Hematopoietic multipotent progenitor cell treated with erythropoietin and hydrocortisone succinate and interleukin-3 and kit ligand, for 15 days (in vitro differentiated cells): ENCODE measurements at regions not wholly inside any gene's neighbourhood (a gene's known extent, or its start where the extent isn't known, plus 50 kb on each side); places are given as distances from the start of the nearest gene placed in this dataset.

Experiments used
- DNase-seq: peaks from one replicate; pipeline ENCODE4 v3.0.0-alpha.2; 2015; ENCODE audit warnings: low spot score

DNA sequence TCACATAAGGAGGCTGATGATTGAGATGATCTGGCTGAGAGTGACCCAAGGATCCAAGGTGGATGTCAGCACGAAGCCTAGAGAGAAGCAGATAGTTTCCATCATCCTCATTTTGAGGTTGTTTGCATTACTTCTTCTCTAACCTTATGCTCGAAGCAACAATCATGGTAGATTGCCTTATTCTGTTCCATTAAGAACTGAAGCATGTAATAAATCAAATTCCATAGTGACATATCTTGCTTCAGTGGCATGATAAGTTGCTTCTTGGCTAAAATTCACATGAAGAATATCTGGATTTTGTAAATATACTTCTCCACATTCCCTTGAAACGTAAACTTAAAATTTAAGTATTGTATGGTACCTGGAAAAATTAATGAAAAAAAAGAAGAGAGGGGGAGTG is 377.8 kb upstream of the DACH1 start:
- no peak for DNase-seq

GRCh38 chr13:72230131-72230530 is 363.1 kb upstream of the DACH1 start:
- no peak for DNase-seq

DNA sequence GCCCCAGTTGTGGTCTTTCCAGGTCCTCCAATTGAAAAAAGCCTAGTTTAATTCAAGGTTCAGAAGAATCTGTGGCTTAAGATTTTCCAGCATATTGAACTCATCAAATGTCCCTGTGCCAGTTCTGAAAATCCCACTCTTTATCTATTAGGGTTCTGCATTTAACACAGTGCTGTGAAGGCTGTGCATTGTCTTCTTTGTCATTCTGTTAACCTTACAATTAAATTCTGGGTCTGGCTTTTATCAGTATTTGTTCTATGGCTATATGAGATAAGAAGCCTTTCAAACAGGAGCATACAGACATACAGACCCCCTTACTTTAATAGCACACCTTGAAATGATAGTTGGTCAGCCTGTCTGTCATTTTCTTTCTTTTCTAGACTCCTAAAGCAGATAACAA is 362.1 kb upstream of the DACH1 start:
- no peak for DNase-seq

DNA sequence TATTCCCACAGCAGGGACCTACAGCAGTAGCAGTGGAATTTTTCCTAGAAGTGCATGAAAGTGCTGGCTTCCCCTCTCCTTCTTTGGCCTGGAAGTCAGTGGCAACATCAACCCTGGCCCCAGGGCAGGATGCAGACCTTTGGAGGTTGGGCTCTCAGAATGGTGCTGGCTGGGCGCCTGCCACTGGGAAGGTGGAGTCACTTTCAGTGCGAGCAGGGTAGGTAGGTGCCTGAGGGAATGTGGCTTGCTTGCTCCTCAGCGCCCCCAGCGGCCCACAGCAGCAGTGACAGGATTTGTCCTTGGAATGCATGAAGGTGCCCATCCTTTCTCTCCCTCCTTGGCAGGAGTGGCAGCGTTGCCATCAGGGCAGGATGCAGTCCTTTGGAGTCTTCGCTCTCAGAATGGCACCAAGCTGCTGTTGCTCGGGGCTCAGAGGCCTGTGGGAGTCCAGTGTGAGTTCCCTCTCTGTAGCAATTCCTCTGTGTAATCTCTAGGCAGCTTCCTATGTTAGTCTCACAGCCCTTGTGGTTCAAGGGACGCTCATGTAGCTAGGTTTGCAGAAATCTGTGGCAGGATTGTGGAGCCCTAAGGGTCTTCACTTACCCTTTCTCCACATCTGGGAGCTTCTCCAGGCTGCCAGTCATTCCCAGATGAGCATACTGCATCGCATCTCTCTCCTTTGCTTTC is 354.4 kb upstream of the DACH1 start:
- DNase-seq: no peak

- no peak for DNase-seq
These were observed 352.0 kb upstream of the DACH1 start for GRCh38 chr13:72218966-72219365.

DNA sequence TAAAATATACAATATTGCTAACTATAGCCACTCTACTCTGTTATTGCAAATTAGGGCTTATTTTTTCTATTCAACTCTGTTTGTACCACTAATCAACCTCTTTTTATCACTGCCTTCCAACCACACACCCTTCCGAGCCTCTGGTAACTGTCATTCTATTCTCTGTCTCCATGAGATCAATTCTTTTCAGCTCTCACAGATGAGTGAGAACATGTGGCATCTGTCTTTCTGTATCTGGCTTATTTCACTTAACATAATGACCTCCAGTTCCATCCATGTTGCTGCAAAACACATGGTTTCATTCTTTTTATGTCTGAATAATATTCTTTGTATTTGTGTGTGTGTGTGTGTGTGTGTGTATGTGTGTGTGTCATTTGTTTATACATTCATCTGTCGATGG is 350.1 kb upstream of the DACH1 start:
- DNase-seq: no peak

- no peak for DNase-seq
These were observed 341.2 kb upstream of the DACH1 start for GRCh38 chr13:72208112-72208645.

- no peak for DNase-seq
These were observed 338.8 kb upstream of the DACH1 start for GRCh38 chr13:72205773-72206172.

- no peak for DNase-seq
These were observed 337.3 kb upstream of the DACH1 start for GRCh38 chr13:72204291-72204690.

DNA sequence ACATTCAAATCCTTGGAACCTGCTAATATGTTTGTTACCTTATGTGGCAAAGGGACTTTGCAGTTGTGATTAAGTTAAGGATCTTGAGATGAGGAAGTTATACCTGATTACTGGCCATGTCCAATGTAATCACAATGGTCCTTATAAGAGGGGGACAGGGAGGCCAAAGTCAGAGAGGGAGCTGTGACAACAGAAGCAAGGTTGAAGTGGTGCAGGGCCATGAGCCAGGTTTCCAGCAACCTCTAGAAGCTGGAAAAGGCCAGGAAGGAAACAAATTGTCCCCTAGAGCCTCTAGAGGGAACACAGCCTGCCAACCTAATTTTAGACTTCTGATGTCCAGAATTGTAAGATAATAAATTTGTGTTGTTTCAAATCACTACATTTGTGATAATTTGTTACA is 334.7 kb upstream of the DACH1 start:
- DNase-seq: no peak

DNA sequence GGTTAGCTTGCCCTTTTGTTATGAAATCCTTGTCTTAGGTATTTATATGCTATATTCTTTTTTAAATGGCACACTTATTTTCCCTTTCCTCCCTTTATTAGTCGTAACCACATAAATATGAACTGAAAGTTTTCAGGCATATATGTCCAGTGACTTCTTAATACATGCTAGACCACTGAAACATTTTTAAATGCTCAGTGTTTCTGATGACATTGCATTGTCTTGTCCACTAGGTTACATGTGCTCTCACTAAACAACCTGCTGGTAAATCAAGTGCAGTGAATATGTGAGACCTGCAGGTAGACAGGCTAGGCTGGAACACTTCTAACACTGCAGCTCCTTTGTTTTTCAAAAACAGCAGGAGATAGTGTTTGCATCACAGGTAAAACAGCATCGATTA is 332.6 kb upstream of the DACH1 start:
- DNase-seq: no peak

DNA sequence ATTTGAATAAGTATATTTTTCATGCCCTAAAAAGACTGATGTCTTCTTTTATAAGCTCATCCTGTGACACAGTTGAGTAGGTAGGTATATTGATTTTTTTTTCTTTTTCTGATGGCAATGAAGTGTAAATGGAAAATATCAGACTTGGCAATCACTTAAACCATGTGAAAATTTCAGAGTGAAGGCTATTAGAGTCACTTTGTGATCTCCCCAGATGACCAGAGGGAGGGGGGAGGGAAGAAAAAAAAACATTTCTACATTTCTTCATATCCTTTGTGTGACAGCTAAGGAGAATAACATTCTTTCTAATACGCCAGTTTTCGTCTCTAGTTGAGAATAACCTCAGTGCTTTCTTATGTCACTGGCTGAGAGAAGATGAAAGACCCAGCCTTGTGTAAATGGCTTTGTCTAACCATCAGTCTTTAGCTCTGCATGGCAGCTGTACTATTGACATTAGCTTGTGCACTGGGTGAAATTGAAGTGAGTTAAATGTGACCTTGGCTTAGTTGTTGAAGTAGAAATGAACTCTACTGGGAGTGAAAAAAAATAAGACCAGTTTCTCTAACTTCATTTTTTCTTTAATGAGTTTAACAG is 332.1 kb upstream of the DACH1 start:
- no peak for DNase-seq

DNA sequence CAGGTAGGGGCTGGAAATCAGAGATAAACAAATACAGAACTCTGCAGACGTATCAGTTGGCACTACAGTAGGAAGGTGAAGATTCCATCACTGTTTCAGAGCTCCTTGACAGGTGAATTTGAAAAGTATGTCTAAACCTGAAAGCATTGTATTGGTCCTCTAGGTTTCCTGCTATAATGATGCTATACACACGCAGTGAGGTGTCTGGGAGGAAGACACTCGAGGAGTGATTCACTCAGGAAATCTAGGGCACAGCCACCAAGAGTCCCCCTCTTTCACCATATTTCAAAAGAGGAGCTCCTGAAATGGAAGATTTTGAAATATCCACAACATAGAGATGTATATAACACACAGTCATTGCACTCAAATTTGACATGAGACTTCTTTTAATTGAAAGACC is 331.0 kb upstream of the DACH1 start:
- DNase-seq: no peak

DNA sequence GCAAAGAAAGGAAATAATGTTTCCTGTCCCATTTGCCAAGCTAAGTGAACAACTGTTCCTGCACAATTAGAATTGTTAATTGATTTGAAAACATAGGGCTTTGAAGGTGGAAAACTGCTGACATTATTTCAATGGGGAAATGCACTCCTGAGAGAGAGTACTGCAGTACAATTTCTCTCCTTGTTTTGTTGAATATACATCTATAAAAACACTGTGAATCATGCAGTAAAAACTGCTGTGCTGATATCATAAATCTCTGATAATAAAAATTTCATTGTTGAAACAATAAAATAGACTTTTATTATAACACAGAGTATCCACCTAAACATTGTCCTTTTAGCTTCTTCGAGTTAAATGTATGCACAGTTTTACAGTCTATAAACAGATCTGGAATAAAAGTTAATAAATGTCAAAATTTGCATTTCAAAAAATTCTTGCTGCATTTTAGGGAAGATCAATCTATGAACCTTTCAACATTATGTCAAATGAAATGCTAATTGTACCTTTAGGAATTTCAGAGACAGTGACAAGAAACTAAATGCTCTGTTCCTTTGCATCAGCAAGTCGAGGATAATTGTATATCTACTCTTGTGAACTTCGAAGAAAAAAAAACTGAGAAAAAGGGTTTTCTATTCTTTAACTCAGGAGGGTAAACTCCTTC is 328.2 kb upstream of the DACH1 start:
- no peak for DNase-seq

GRCh38 chr13:72194523-72194922 is 327.5 kb upstream of the DACH1 start:
- no peak for DNase-seq

DNA sequence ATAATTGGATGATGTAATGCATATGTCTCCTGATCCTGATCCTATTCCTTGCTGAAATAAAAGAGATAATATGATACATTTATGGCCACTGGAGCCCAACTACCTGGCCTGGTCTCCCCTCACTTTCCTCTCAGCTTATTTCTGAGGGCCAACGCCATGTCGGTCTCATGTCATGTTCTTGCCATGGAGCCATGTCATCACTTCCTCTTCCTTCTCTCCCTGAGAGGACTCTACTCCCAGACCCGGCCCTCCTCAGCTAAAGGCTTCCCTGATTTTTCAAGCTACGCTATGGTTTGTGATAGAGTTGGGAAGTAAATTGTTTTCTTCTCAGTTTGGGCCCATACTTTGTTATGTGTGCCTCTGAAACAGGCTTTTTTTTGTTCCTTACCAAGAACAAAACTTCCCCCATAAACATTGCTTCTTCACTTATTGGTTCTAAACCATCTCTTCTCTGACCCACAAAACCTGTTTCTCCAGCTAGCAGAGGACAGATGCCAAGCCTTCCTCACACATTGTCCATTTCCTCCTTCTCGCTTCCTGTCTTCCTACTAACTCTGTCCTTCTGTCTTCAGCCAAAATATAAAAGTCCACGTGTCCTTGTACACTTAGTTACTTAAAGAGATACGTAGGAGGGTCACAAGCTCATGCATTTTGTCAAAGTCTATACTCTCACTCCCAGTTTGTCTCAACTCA is 319.9 kb upstream of the DACH1 start:
- no peak for DNase-seq

DNA sequence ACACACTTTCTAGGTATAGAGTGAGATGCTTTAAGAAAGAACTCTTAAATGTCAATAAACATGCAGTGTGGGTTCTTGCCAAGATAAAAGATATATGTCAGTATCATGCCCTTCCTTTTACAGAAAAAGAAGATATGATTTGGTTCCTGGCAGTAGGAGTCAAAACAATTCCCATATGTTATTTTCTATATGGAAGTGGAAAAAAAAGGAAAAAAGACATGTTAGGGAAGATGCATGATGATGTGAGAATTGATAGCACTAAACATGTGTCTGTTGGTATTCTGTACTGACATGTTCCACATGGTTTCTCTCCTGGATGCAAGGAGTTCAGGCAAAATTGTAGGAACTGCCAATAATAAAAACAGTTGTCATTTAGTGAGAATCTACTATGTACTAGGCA is 318.8 kb upstream of the DACH1 start:
- DNase-seq: no peak

- no peak for DNase-seq
These were observed 314.7 kb upstream of the DACH1 start for GRCh38 chr13:72181661-72182060.

DNA sequence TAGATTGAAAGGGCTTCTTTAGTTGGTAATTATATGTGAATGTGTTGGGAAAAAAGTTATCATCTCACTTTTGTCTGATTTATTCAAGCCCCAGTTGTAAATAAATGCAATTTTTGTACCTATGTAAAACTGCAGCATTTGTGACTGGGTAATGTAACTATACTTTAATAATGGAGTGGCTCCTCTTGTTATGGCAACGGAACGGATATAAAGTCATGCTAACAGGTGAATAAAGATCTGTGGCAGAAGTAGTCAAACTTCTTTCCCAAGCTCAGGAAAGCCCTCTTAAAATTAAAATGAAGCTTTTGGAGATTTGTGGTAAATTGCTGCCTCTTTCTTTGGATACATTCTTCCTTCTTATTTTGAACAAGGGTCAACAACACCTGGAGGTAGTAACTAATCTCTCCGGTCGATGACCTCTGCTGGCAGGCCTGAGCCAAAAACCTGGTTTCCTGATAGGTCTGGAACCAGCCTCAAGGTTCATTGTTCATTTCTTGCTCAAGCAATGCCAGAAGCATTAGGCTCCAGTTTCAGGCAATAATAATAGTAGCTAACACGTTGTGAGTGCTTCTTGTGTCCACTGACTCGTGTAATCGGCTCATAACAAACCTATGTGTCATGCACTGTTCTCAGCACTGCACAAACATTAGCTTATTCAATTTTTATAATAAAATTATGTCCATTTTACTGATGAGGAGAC is 313.4 kb upstream of the DACH1 start:
- no peak for DNase-seq

DNA sequence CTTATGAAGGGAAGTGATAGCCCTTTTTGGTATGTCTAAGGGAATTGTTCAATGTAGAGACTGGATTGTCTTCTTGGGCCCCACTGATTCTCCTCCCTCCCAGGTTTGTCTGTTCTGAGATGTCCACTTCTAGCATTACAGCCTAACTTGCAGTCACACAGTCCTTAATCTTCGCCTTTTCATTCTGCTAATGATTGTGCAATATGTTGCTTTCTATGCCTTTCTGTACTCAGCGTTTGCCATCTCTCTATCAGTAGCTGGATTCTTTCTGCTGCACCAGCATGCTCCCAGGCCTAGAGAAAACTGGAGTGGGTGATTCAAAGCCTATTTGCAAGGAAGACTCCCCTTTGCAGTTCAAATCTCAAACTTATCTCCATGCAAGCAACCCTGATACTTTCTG is 307.5 kb upstream of the DACH1 start:
- DNase-seq: no peak

DNA sequence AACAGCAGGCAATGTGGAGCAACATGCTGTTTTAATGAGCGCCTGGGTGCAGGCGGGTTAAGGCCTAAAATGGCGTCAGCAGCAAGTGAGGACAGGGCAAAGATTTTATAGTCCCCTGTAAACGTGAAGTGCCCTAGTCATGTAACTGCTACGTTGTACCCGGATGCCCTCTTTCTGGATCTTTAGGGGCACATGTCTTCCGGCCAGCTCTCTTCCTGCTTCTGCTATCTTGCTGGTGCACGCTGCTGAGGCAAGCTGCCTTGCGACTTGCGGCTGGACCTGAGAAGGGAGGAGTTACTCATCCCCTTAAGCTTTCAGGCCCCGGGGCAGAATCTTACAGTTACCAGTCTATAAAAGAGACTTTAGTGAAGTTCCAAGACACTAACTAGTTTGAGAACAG is 303.6 kb upstream of the DACH1 start:
- no peak for DNase-seq

DNA sequence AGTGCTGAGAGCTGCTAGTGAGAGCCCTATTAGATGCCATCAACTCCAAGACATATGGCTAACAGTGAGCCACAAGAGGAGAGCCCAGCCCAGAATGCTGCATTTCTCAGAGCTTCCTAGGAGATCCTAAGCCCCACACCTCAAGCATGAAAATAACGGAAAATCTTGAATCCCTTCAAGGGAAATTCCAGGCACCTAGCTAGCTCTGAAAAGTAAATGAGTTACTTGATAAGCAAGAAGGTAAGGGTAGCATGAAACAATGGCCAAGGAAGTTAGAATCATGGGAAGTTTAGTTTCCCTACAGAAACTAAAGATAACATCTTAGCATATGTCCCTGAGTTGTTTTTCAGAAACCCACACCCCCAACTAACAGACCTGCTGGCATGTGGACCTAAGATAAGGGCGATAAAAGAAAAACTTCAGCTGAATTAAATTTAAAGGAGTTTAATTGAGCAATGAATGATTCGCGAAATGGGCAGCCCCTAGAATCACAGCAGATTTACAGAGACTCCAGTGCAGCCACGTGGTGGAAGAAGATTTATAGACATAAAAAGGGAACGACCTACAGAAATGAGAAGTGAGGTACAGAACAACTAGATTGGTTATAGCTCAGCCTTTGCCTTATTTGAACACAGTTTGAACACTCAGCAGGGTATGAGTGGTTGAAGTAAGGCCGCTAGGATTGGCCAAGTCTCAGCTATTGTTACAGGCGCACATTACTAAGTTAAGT is 301.3 kb upstream of the DACH1 start:
- DNase-seq: no peak
